NCI-H1436 (cell line): ENCODE measurements at regions not wholly inside any gene's neighbourhood (a gene's known extent, or its start where the extent isn't known, plus 50 kb on each side); places are given as distances from the start of the nearest gene placed in this dataset.

Experiments used
- DNase-seq: peaks from one replicate; lab custom pipeline; 2025; lab: John Stamatoyannopoulos, UW

DNA sequence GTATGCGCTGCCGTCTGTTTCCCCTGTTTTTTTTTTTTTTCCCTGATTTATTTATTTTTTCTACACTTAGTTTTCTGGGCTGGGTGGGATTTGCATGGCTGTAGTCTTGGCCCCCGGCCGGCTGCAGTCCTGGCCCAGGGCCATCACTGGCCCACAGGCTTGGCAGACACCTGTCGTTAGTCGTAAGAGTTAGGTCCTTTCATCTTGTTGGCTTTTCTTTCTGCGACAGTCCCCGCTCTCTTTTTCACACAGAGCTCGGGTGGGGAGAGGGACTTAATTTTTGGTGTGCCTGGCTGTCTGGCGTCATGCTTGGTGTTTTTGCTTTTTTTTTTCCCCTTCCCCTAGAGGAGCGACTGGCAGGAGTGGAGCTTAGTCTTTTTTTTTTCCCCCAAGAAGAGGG, 183.4 kb downstream of the KLF13 start:
- no peak for DNase-seq

DNA sequence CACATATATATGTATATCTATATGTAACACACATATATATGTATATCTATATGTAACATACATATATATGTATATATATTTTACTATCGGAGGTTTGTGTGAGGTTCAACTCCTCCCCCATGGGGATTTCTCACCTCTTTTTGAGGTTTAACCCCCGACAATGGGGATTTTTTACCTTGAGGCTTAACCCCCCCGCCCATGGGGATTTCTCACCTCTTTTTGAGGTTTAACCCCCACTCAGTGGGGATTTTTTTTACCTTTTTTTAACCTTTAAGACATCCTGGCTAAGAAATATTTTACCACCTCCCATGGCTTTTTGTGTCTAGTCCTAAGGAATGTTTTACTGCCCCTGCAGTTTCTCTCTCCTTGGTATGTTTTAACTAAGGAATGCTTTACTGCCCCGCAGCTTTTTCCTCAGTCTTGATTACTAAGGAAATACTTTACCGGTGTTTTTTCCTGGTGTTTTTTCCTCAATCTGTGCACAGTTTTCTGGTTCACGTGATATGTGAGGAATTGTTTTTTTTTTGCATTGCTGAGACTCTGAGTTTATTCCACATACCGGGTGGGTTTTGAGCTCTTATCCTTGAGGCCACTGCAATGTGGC, 185.2 kb downstream of the KLF13 start:
- DNase-seq = no peak

- no peak for DNase-seq
These were observed 186.5 kb downstream of the KLF13 start for GRCh38 chr15:31513178-31513577.

DNA sequence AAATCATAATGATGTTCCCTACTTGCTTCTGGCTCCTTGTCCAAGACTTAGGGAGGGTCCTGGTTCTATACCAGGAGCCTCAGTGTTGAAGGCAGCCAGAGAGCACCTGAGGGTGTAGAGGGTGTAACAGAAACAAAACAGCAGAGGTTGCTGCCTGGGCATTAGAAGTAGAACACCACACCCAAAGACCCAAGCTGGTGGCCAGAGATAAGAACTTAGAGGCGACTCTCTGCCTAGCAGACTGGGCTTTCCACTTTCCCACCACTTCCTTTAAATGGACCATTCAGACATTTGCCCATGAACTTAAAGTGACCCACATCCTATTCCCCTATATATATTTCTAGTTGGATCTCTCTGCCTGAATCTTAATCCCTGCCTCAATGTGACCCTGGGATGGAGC, 189.8 kb downstream of the KLF13 start:
- no peak for DNase-seq

- no peak for DNase-seq
These were observed 190.2 kb downstream of the KLF13 start for GRCh38 chr15:31516874-31517273.

DNA sequence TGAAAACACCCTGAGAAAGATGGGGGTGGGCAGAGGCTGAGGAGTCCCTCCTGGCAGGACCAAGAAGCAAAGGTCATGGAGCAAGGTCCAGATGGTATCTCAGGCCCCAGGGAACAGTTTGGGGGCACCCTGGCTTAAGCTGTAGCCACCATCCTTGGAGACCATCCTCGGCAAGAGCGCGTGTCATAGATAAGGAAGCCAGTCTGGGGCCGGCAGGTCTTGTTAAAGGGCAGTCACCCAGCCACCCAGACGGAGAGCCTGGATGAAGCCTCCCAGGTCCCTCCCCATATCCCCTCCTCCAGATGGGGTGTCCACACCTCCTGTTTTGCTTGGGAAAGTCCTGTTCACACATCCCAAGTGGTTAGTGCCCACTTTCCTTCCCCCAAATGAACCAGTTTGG, 191.1 kb downstream of the KLF13 start:
- DNase-seq = no peak

GRCh38 chr15:31522028-31522427, 195.4 kb downstream of the KLF13 start:
- DNase-seq = no peak

DNA sequence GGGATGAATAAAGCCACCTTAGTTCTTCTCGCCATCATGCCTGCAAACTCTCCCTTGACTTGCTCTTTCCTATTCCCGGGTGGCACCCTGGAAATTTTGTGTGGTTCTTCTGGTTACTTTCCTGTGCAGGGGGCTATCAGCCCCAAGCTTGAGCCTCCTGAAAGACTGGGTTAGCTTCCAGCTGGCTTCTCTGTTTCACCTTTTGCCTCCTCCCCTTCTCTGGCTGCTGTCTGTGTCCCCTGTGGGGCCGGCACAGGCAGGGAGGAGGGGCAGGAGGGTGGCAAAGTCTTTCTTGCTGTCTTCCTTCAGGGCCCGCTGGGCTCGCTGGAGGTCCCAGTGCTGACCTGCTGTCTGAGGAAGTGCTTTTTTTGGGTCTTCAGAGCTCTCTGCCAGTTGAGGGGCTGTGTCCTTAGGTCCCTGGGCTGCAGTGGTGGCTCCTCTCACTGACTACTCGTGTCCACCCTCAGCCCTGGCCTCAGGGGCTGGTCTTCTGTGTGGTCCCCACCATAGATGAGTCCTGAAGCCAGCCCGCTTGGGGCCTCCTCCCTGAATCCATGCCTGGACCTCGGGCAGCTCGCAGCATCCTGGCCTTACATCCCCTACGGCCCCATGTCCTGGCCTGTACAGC, 196.5 kb downstream of the KLF13 start:
- no peak for DNase-seq

DNA sequence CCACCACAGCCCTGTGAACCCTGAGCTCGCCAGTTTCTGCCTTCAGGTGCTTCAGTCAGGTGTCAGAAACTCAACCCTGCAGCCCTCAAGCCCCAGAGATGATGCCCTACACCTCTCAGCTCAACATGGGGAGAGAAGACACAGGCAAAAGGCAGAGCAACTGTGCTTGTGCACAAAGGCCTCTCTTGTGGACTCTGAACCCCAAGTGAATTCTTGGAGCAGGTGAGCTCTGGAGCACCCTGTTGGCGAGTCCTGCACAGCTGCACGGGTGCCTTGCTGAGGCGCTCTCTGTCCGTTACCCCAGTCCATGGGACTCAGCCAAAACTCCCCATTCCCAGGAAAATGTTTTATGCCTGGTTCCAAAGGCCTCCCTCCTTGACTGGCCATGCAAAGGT, 197.0 kb downstream of the KLF13 start:
- no peak for DNase-seq

- no peak for DNase-seq
These were observed 198.6 kb downstream of the KLF13 start for GRCh38 chr15:31525185-31525695.

- DNase-seq = no peak
These were observed 199.5 kb downstream of the KLF13 start for GRCh38 chr15:31525988-31526665.

DNA sequence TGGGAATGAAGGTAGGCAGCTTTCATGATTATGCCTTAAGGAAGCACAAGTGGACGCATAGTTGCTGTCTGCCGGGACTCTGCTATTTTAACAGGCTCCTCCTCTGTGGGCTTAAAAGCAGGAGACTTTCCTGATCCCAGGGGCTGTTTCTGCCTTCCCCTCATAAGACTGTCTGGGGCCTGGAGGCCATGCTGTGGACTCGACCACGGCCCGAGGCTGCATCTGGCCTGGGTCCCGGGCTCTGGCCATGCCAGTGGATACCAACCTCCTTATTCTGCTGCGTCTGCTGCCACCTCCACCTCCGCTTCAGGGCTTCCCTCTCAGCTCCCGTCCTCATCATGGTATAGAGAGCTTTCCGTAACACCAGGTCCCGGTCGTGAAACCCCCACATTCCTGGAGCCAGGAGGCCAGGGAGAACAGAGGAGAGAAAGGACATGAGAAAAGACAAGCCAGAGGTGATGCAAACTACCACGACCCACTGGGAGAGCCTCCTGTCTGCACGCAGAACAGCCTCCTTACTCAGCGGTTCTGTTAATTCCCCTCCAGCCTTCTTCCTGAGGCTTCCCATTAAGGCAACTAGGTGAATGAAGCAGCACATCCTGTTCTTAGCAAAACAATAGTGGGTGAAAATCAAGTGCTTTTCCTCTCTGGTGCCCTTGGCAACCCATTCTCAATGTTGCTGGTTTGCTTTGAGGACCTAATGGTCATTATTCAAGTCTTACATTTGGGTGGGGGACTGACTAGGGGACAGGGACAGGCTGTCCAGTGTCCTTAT, 200.5 kb downstream of the KLF13 start:
- peak; percentile 13 for DNase-seq

GRCh38 chr15:31528846-31529245, 202.2 kb downstream of the KLF13 start:
- DNase-seq = no peak

DNA sequence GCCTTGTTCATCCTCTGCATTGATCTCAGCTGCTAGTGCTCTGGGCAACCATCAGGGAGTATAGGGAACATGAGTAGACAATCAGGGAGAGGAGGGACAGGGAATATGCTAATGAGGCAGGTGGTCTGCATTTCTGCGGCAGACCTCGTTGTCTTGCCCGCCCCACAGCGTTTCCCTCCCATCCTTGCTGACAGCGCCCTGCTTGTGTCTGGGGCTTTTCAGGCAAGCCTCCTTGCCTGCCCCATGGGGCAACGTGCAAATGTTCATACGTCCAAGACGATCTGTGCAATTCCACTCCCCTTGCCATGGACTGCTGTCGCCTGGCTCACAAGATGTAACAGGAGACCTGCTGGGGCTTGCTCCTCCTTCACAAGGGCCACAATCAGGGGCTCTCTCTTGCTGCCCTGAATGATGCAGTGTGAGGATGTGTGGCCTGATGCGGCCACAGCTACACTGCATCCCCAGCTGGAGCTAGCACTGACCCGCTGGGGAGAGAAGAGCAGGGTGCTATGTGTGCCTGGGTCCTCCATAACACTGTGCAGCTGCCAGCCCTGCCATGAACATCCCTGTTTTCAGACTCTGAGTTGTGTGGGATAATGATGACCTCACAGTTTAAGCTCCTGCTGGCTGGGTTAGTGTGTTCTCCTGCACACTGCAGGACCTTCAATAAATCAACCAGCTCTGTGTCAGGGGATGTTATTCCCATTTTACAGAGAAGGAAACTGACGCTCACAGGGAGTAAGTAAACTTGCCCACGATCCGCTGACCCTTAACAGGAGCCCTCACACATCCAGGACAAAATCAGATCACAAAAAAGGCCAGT, 211.3 kb downstream of the KLF13 start:
- DNase-seq = peak; percentile 4

- no peak for DNase-seq
These were observed 214.0 kb downstream of the KLF13 start for GRCh38 chr15:31540633-31541032.

DNA sequence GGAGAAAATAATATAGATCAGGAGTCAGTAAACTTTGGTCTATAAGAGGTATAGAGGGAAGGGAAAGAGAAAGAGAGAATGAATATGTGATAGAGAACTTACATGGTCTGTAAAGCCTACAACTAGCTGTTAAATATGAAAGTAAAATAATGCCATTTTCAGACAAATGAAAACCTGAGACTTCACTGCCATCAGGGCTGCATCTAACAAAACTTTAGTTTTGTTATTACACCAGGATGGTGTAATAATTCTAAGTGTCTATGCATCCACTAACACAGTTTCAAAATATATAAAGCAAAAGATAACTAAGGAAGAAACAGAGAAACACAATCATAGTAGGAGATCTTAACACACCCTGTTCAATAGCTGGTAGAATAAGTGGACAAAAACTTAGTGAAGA, 217.7 kb downstream of the KLF13 start:
- no peak for DNase-seq

GRCh38 chr15:31545257-31545656, 218.6 kb downstream of the KLF13 start:
- DNase-seq = no peak

DNA sequence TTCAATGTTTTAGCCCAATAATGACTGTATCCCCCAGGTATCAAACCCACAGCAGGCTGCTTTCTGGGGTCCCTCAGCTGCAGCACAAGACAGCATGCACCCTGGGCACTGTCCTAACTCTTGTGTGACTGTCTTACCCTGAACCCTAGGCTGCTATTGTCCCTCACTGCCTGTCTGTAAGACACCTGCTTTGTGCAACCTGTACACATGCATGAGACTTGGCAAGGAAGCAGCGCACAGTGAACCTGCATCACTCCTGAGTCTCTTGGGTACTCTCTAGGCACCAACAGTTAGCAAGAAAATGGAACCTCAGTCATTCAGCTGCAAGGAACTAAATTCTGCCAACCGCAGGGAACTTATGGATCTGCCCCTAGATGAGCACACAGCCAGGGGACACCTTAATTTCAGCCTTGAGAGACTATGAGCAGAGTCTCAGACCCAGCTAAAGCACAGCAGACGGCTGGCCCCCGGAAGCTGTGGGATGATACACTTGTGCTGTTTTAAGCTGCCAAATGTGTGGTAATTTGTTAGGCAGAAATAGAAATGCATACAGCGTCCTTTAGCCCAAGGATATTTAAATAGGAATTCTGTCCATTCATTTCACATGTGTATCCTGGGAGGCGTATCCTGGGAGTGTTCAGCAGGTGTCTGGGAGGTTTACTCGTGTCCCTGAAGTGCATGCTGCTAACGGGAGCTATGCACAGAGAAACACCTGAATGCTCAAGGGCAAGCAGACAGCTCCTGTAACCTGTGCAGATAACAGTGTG, 223.8 kb downstream of the KLF13 start:
- DNase-seq = peak; percentile 34

DNA sequence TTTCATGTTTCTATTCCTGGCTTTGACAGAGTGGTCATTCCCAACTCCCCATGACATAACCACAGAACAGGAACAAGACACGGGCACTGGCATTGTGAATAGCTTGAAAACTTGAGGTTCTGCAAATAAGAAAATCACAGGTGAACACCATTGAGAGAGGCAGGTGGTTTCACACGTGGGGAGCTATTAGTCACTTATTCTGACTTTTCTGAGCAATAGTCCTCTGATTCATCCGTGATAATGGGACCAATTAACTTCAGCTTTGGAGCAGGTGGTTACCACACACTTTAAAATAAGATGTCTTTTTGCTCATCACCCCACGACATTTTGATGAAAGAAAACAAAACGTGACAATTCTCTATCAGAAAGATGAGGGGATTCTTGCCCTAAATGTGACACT, 224.7 kb downstream of the KLF13 start:
- DNase-seq = peak; percentile 66

GRCh38 chr15:31552482-31553099, 226.0 kb downstream of the KLF13 start:
- no peak for DNase-seq

DNA sequence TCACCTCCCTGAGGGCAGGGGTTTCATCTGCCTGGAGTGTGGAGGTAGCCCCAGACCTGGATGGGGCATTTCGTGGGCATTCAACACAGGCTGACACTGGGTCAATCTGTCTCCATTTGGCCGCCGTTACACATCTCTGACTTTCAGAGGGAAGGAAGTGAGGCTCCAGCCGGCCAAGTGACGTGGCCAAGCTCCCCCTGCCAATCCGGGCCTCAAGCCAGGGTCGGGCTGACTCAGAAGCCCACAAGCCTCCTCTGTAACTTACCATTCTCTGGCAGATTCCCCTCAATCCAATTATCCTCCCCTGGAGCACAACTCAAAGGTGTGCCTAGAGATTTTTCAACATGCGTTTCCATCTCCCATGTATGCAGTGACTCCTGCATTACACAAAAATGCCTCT, 227.6 kb downstream of the KLF13 start:
- no peak for DNase-seq
